IMR-90 (cell line): ENCODE measurements at regions not wholly inside any gene's neighbourhood (a gene's known extent, or its start where the extent isn't known, plus 50 kb on each side); places are given as distances from the start of the nearest gene placed in this dataset.

Experiments used
- BHLHE40 ChIP-seq: fragments of 150-350 bp; IDR thresholded peaks from 2 replicates; pipeline ENCODE4 v1.6.1; 2016; ENCODE audit warnings: mild to moderate bottlenecking, low read depth, low read length
- CTCF ChIP-seq: conservative IDR thresholded peaks from 2 replicates; pipeline ENCODE4 v1.5.1; 2012; ENCODE audit warnings: mild to moderate bottlenecking, low read depth, low read length, improper control_type of control experiment
- POLR2A ChIP-seq: IDR thresholded peaks from 2 replicates; pipeline ENCODE4 v1.6.1; 2012; ENCODE audit warnings: mild to moderate bottlenecking, low read depth, low read length

- TF ChIP-seq CTCF (no peak), BHLHE40 (no peak), POLR2A (no peak)
These were observed 110.1 kb downstream of the TMEM167A start for GRCh38 chr5:82967072-82967471.
